Astrocyte of the cerebellum (primary cell): ENCODE measurements at regions not wholly inside any gene's neighbourhood (a gene's known extent, or its start where the extent isn't known, plus 50 kb on each side); places are given as distances from the start of the nearest gene placed in this dataset.

Experiments
- DNase-seq: peaks from one replicate; pipeline ENCODE4 v3.0.0-alpha.2; 2011; ENCODE audit warnings: low read depth
- H3K4me3 ChIP-seq: 2 replicates; pipeline ENCODE4 v1.5.1; 2011; ENCODE audit warnings: mild to moderate bottlenecking, low read depth, low read length, moderate library complexity
- in situ Hi-C: cut with HindIII; loops from 2 replicates; pipeline ENCODE4 v1.10.0; 2017; ENCODE audit warnings: low sequenced_read_pairs
- TF ChIP-seq, protein P1 (sequence below): IDR thresholded peaks from 2 replicates; pipeline ENCODE4 v1.5.1; 2012; ENCODE audit warnings: low read length, low read depth, moderate library complexity, mild to moderate bottlenecking; ENCODE audit errors: missing control alignments

DNA sequence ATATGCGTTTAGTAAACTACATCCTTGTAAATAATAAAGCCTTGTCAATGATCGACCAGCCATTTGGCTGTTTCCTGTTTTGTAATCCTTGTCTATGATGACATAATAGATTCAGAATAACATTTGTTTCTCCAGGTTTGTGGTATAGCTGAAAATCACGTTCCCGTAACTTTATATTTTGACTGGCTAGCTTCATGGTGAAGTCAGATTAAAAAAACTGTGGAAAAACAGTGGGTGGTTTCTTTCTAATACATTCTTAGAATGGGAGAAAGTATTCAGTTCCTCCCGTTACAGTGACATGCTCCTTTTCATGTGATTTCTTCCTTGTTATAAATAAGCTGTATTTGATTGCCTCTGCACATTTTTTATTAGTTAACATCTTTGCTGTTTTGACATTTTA, 366.9 kb downstream of the NYAP2 start:
- TF ChIP-seq, protein P1, sequence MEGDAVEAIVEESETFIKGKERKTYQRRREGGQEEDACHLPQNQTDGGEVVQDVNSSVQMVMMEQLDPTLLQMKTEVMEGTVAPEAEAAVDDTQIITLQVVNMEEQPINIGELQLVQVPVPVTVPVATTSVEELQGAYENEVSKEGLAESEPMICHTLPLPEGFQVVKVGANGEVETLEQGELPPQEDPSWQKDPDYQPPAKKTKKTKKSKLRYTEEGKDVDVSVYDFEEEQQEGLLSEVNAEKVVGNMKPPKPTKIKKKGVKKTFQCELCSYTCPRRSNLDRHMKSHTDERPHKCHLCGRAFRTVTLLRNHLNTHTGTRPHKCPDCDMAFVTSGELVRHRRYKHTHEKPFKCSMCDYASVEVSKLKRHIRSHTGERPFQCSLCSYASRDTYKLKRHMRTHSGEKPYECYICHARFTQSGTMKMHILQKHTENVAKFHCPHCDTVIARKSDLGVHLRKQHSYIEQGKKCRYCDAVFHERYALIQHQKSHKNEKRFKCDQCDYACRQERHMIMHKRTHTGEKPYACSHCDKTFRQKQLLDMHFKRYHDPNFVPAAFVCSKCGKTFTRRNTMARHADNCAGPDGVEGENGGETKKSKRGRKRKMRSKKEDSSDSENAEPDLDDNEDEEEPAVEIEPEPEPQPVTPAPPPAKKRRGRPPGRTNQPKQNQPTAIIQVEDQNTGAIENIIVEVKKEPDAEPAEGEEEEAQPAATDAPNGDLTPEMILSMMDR: no peak
- in situ Hi-C loops: no loop called here
- no peak overlapping the region for H3K4me3 ChIP-seq
- DNase-seq: no peak

DNA sequence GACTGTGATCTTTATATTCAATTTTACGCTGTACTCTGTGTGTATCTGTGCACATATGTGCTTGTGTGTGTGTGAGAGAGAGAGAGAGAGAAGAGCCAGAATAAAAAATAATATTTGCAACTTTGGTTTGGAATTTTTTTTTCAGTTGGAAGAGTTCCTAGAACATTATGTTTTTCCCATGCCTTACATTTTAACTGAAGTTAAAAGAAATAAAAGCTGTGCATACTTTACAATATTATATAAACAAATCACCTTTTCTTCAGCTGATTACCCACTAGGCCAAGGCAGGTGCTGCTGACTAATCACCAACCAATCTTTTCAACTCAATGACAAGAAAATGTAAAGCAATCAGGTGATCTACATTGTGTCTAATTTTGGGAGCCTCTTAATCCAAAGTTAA, 366.3 kb downstream of the NYAP2 start:
- in situ Hi-C loops: no loop called here
- no peak for DNase-seq
- H3K4me3 ChIP-seq: no peak overlapping the region
- TF ChIP-seq, protein P1: no peak

DNA sequence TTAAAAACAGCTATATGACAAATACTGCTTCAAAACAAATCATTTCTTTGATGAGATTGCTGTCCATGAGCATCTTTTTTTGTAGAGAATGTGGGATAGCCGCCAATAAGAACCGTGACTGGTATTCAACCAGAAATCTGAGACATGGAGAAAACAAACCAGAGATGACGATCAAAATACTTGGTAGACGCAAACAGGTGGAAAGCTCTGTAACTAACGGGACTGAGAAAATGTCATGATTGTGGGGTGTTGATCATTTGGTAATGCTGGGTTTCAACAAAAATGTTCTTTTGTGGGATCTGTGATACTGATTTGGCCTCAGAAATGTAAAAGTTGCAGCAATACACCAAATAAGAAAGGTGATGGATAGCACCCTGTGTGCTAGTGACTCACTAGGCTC, 364.8 kb downstream of the NYAP2 start:
- in situ Hi-C loops: no loop called here
- TF ChIP-seq, protein P1: no peak
- H3K4me3 ChIP-seq: no peak overlapping the region
- no peak for DNase-seq

DNA sequence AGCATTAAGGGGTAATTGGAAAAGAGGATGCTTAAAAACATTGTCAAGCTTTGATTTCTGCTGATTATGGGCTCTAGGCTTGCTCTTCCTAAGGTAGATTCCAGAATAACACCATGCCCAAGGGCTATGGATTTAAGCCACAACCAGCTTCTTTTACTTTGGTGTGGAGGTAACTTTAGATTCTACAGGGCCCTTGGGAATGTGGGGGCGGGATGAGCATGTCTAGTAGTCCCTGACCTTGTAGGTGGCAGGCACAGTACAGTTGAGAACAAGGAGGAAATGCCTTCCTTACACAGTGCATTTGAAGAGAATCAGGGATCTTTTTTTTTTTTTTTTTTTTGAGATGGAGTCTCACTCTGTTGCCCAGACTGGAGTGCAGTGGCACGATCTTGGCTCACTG, 364.2 kb downstream of the NYAP2 start:
- no peak for DNase-seq
- no peak overlapping the region for H3K4me3 ChIP-seq
- TF ChIP-seq, protein P1: no peak
- in situ Hi-C loops: no loop called here

DNA sequence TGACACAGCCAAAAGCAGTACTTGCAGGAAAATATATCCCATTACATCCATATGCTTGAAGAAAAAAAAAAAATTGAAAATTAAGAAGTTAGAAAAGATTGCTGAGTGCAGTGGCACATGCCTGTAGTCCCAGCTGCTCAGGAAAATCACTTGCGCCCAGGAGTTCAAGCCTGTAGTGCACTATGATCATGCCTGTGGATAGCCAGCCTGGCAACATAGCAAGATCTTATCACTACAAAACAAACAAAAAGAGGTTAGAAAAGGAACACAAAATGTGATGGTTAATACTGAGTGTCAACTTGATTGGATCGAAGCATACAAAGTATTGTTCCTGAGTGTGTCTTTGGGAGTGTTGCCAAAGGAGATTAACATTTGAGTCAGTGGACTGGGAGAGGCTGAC, 361.9 kb downstream of the NYAP2 start:
- no peak for DNase-seq
- TF ChIP-seq, protein P1: no peak
- in situ Hi-C loops: no loop called here

DNA sequence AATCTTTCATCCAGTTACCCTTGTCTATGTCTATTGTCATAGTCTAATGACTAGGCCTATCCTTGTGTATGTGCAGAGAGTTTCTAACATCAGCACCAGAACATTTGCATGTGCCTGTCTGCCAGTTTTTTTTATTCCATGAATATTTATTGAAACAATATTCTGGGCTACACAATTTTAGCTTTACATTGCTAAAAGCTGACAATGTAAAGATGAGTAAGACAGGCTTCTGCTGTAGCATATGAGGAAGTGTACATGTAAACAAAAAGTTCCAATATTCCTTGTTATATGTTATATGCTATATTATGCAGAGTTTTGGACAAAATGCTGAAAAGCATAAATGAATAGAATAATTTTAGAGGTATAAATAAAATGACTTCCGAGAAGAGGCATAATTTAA, 357.7 kb downstream of the NYAP2 start:
- H3K4me3 ChIP-seq: no peak overlapping the region
- no peak for DNase-seq
- in situ Hi-C loops: no loop called here
- TF ChIP-seq, protein P1: no peak

More for the DNA sequence above, 361.9 kb downstream of the NYAP2 start:
- no peak overlapping the region for H3K4me3 ChIP-seq

DNA sequence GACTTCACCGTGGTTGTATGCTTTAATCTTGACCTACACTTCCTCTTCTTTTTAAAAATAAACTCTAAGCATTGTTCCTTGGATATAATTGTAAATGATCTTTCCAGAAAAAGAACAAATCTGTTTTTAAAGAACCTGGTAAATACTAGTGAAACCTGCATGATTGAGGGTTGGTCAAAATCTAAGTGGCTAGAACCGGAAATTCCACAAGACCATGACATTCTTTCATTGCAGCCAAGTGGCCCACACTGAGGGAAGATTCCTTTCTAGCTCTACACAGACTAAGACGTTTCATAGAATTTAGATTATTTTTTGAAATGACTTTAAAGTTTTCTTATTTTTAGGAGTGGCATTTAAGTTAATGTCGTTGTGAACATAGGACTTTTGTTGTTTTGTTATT, 356.7 kb downstream of the NYAP2 start:
- in situ Hi-C loops: no loop called here
- TF ChIP-seq, protein P1: no peak
- H3K4me3 ChIP-seq: no peak overlapping the region
- DNase-seq: no peak
